HG02938 (cell line): ENCODE measurements at regions not wholly inside any gene's neighbourhood (a gene's known extent, or its start where the extent isn't known, plus 50 kb on each side); places are given as distances from the start of the nearest gene placed in this dataset.

Experiments used
- ATAC-seq: cut with Tn5 transposase; IDR thresholded peaks from one replicate; pipeline ENCODE4 v1.9.1; 2021; ENCODE audit warnings: mild to moderate bottlenecking, moderate library complexity; ENCODE audit not compliant: unreplicated experiment

GRCh38 chr12:20213723-20214625 lies 154.4 kb upstream of the PDE3A start:
- ATAC-seq = no peak

DNA sequence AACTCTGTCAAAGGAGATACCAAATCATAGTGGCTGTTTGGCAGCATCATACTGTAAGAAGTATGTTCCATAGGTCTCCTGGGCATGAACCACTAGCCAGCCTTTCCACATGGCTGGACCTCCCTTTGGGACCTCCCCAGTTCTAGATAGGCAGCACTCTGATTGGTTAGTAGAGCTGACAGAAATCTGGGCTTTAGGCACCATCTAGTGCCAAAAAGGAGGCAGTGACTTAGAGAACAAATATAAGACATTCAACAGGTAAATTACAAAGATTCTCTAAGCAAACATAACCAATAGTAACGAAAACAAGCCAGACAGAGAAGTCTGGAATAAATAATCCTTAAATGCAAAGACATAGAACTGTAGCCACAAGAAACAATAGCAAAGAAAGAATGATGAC lies 148.0 kb upstream of the PDE3A start:
- no peak for ATAC-seq

DNA sequence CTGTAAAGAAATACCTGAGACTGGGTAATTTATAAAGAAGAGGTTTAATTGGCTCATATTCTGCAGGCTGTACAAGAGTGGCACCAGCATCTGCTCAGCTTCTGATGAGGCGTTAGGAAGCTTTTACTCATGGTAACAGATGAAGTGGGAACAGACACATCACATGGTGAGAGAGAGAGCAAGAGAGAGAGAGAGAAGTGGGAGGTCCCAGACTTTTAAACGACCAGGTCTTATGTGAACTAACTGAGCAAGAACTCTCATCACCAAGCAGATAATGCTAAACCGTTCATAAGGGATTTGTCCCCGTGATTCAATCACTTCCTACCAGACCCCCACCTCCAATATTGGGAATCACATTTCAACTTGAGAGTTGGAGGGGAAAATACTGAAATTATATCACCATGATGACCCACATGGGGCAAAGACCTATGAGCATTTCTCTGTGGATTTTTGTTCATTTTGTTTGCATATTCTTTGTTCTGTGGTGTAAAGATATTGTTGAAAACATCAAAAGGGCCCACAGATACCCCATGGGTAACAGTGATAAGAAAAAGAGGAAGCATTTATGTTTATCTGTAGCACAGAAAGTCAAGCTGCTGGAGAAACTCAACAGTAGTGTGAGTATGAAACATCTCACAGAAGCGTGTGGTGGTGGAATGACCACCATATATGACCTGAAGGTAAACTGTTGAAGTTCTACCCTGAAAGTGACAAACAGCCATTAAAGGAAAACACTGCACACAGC lies 135.2 kb upstream of the PDE3A start:
- no peak for ATAC-seq

GRCh38 chr12:20234474-20234873 lies 133.9 kb upstream of the PDE3A start:
- no peak for ATAC-seq

- ATAC-seq = no peak
Observed at GRCh38 chr12:20237091-20237490, 131.2 kb upstream of the PDE3A start.

GRCh38 chr12:20245491-20245890 lies 122.8 kb upstream of the PDE3A start:
- ATAC-seq = no peak

- no peak for ATAC-seq
Observed at GRCh38 chr12:20248646-20249045, 119.7 kb upstream of the PDE3A start.

- ATAC-seq = no peak
Observed at GRCh38 chr12:20250761-20251160, 117.6 kb upstream of the PDE3A start.

DNA sequence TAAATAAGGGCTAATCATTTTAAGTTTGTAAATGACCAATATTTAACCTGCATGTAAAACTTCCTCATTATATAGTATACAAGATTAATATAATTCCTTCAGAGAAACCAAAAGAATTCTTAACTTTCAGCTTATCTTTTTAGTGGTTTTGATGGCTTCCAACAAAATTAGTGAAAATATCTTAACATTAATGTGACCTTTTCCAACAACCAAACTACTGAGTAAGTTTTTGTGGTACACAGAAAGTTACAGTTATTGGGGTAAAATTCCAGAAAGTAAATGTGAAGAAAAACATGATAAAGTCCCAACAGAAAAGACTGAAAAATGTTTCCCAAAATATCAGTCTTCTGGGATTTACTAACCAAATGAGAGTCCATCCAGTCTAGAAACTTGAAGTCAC lies 111.0 kb upstream of the PDE3A start:
- no peak for ATAC-seq

GRCh38 chr12:20259786-20260185 lies 108.6 kb upstream of the PDE3A start:
- ATAC-seq = no peak

- ATAC-seq = no peak
Observed at GRCh38 chr12:20260851-20261250, 107.5 kb upstream of the PDE3A start.

- no peak for ATAC-seq
Observed at GRCh38 chr12:20262119-20262518, 106.2 kb upstream of the PDE3A start.

DNA sequence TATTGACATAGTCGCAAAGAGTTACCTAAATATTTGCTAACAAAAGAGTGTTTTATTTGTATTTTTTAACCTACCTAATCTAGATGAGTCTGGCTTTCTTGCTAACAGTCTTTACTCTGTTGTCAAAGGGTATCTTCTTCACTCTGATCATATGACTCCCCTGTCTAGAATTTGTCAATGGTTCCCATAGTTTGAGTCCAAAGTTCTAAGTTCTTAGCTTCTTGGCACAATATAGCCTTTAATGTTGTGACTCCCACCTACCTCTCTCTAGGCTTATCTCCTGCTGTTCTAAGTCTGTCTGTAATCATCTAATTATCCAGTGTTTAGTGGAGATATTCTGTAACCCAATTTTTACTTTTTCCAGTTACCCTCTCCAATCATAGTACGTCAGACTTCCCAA lies 104.3 kb upstream of the PDE3A start:
- ATAC-seq = no peak

DNA sequence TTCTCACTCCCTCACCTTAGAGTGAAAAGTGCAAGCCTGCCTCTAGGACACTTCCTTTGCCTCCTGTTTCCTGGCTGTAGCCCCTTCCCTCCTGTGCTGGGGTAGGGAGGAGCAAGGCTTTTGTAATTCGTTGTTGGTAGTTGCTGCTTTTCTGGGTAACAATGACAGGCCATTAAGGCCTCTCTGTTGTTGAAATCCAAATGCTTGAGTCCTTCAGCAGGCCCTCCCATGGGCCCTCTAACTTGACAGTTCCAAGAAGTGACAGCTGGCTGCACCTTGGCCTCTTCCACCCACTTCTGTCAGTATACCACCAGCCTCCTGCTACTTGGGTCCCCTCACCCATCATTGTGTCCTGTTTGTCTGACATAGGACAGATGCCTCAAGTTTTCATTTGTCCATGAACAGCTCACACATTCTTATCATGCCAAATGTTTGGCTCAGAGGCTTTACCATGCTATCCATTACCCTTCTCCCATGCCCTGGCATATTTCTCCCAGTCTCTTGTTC lies 103.7 kb upstream of the PDE3A start:
- no peak for ATAC-seq

DNA sequence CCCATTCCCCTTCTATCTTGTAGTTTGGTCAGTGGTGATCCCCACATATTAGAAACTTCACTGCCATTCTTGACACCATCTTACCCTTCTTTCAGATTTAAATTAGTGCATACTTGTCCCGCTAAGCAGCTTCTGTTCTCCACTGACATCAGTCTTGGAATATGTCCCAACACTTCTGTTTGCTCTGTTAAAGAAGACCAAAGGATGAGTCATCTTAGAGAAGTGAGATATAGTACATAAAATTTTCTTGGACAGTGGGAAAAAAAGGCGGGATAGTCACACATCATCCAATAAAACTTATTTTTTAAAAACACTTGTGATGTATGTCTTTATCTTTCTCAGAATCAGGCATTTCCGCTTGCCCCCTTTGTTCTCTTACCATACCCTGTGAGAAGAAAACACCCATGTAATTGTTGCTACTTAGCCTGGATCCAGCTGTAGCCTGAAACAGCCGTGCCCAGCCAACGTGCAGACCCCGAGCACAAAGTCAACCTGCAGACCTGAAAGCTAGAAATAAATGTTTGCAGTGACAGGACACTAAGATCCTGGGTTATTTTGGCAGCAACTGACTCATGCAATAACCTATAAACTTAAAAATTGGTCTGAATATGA lies 100.1 kb upstream of the PDE3A start:
- ATAC-seq = no peak

GRCh38 chr12:20268771-20269170 lies 99.6 kb upstream of the PDE3A start:
- no peak for ATAC-seq

DNA sequence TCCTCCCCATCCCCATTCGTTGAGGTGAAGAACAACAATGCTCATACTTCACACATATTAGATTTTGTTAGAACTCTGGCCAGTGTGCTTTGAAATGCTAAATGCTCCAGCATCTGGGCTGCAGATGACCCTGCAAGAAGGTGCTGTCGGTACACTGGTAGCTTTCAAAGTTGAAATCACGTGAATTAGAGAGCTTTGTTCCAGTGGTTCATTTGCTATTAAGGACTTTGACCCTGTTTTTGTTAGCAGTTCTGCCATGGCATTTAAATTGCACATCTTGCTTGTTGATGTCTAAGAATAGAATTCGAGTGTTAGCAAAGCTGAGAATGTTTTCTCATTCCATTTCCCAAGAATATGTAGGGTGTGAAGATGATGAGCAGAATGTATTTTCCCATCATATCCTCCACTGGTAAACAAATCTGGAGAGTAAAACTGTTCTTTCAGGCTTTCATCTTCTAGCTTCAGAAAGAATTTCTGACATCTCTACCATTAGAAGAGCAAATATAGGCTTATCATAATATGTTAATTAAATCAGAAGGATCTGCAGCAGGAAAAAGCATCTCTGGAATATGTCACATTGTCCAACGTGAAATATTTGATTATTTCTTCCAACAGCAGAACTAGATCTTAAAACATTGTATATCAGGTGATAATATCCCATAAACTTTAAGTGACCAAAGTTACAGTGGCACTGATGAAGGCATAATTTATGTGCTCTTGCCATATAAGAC lies 98.8 kb upstream of the PDE3A start:
- ATAC-seq = no peak

- ATAC-seq = no peak
Observed at GRCh38 chr12:20270557-20270956, 97.8 kb upstream of the PDE3A start.

GRCh38 chr12:20272161-20272560 lies 96.2 kb upstream of the PDE3A start:
- ATAC-seq = no peak

GRCh38 chr12:20272801-20273200 lies 95.5 kb upstream of the PDE3A start:
- no peak for ATAC-seq

DNA sequence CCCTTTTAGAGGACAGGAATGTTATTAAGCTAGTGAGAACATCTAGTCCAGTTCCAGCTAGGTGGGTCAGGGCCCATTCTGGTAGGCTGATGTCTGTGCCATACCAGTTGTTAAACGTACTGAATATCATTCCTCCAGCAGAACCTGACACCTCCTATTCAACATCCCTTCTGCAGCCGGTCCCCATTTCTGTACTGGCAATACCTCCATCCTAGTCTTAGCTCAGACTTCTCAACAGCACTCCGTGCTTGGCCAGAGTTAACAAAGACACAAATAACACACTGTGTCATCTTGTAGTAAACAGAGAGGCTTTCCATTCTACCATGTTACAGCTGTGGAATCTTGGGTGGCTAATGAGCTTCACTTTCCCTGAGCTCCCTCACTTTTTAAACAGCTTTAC lies 94.3 kb upstream of the PDE3A start:
- ATAC-seq = no peak
